HuH-7.5 (cell line): ENCODE measurements at regions not wholly inside any gene's neighbourhood (a gene's known extent, or its start where the extent isn't known, plus 50 kb on each side); places are given as distances from the start of the nearest gene placed in this dataset.
A peak's percentile ranks its signal among the peaks of the same experiment; 100 is the strongest.

ENCODE experiments used
- DNase-seq: peaks from one replicate; pipeline ENCODE4 v3.0.0; 2011; ENCODE audit warnings: low spot score

- DNase-seq = no peak
Observed at GRCh38 chr1:232192781-232193450, 437.0 kb downstream of the SIPA1L2 start.

- DNase-seq = no peak
Observed at GRCh38 chr1:232191560-232191959, 438.4 kb downstream of the SIPA1L2 start.

- DNase-seq = no peak
Observed at GRCh38 chr1:232188318-232188717, 441.6 kb downstream of the SIPA1L2 start.

GRCh38 chr1:232186931-232187330 is 443.0 kb downstream of the SIPA1L2 start:
- no peak for DNase-seq

- no peak for DNase-seq
Observed at GRCh38 chr1:232184561-232185530, 445.1 kb downstream of the SIPA1L2 start.

GRCh38 chr1:232183802-232184201 is 446.1 kb downstream of the SIPA1L2 start:
- no peak for DNase-seq

GRCh38 chr1:232183266-232183800 is 446.6 kb downstream of the SIPA1L2 start:
- DNase-seq = no peak

GRCh38 chr1:232182236-232182635 is 447.7 kb downstream of the SIPA1L2 start:
- DNase-seq = no peak

- DNase-seq = no peak
Observed at GRCh38 chr1:232180779-232181136, 449.2 kb downstream of the SIPA1L2 start.

GRCh38 chr1:232179896-232180778 is 449.8 kb downstream of the SIPA1L2 start:
- no peak for DNase-seq

GRCh38 chr1:232178191-232178590 is 451.7 kb downstream of the SIPA1L2 start:
- DNase-seq = no peak

- DNase-seq = no peak
Observed at GRCh38 chr1:232177438-232177837, 452.5 kb downstream of the SIPA1L2 start.

GRCh38 chr1:232176222-232176621 is 453.7 kb downstream of the SIPA1L2 start:
- no peak for DNase-seq

- no peak for DNase-seq
Observed at GRCh38 chr1:232174306-232174705, 455.6 kb downstream of the SIPA1L2 start.

- no peak for DNase-seq
Observed at GRCh38 chr1:232172563-232172962, 457.4 kb downstream of the SIPA1L2 start.

- DNase-seq = no peak
Observed at GRCh38 chr1:232170909-232171308, 459.0 kb downstream of the SIPA1L2 start.

GRCh38 chr1:232169436-232169835 is 460.5 kb downstream of the SIPA1L2 start:
- no peak for DNase-seq

- no peak for DNase-seq
Observed at GRCh38 chr1:232168508-232168907, 461.4 kb downstream of the SIPA1L2 start.

- no peak for DNase-seq
Observed at GRCh38 chr1:232166942-232167341, 463.0 kb downstream of the SIPA1L2 start.

- DNase-seq = peak; percentile 41
Observed at GRCh38 chr1:232164078-232164963, 465.6 kb downstream of the SIPA1L2 start.

- DNase-seq = no peak
Observed at GRCh38 chr1:232163533-232163932, 466.4 kb downstream of the SIPA1L2 start.
